ENCODE measurements at regions not wholly inside any gene's neighbourhood (a gene's known extent, or its start where the extent isn't known, plus 50 kb on each side); places are given as distances from the start of the nearest gene placed in this dataset.
A peak's percentile ranks its signal among the peaks of the same experiment; 100 is the strongest.

DNA sequence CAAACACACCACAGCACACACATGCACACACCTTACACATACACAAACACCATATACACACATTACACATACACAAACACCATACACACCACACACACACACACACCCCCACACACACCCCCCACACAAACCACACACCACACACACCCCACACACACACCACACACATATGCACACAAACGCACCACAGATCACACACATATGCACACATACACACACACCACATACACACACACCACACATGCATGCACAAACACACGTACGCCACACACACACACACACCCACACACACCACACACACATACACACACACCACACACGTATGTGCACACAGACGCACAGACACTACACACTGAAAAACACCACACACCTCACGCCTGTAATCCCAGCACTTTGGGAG, 166.0 kb downstream of the AHSP start:
- TF ChIP-seq POLR2A (IDR thresholded peaks at IDR 0.05) (no peak), POLR2AphosphoS5 (IDR thresholded peaks at IDR 0.05) (no peak)
- TF ChIP-seq, protein P1, sequence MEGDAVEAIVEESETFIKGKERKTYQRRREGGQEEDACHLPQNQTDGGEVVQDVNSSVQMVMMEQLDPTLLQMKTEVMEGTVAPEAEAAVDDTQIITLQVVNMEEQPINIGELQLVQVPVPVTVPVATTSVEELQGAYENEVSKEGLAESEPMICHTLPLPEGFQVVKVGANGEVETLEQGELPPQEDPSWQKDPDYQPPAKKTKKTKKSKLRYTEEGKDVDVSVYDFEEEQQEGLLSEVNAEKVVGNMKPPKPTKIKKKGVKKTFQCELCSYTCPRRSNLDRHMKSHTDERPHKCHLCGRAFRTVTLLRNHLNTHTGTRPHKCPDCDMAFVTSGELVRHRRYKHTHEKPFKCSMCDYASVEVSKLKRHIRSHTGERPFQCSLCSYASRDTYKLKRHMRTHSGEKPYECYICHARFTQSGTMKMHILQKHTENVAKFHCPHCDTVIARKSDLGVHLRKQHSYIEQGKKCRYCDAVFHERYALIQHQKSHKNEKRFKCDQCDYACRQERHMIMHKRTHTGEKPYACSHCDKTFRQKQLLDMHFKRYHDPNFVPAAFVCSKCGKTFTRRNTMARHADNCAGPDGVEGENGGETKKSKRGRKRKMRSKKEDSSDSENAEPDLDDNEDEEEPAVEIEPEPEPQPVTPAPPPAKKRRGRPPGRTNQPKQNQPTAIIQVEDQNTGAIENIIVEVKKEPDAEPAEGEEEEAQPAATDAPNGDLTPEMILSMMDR (IDR thresholded peaks at IDR 0.05): no peak
- 92% methylated on average over 6 of the region's 6 CpGs for WGBS
- Histone ChIP-seq H3K4me1 (replicated peaks) (no peaks in the 10 kb centered on the region), H3K9me3 (no peaks in the 10 kb centered on the region), H3K27ac (no peak overlapping the region), H3K4me3 (no peak overlapping the region), H3K36me3 (no peaks in the 10 kb centered on the region), H3K27me3 (replicated peaks; ENCODE audit: insufficient read depth) (no peaks in the 10 kb centered on the region)
- intact Hi-C loops (cut with DNase I): no loop called here
- no peak for DNase-seq (ENCODE audit: low spot score)

DNA sequence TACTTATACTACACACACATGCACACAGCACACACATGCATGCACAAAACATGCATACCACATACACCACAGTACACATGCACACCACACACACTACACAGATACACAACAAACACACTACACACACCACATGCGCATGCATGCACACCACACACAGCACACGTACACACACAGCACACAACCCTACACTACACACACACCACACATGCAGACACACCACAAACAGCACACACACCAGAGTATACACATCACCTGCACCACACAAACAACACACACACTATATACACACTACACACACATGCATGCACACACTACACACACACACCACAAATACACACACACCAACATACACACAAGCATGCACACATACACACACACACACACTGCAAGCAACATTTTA, 166.8 kb downstream of the AHSP start:
- no peak for TF ChIP-seq POLR2A (IDR thresholded peaks at IDR 0.05)
- TF ChIP-seq, protein P1 (IDR thresholded peaks at IDR 0.05): no peak
- no peak for TF ChIP-seq POLR2AphosphoS5 (IDR thresholded peaks at IDR 0.05)
- Histone ChIP-seq H3K27me3 (replicated peaks; ENCODE audit: insufficient read depth) (no peaks in the 10 kb centered on the region), H3K27ac (no peak overlapping the region), H3K4me3 (no peak overlapping the region), H3K36me3 (no peaks in the 10 kb centered on the region), H3K9me3 (no peaks in the 10 kb centered on the region), H3K4me1 (replicated peaks) (no peaks in the 10 kb centered on the region)
- WGBS: 98% methylated on average over 2 of the region's 2 CpGs
- no peak for DNase-seq (ENCODE audit: low spot score)
- intact Hi-C loops (cut with DNase I): no loop called here

- Histone ChIP-seq H3K27ac (no peak overlapping the region), H3K36me3 (no peaks in the 10 kb centered on the region), H3K27me3 (replicated peaks; ENCODE audit: insufficient read depth) (no peaks in the 10 kb centered on the region), H3K4me1 (replicated peaks) (no peaks in the 10 kb centered on the region), H3K9me3 (no peaks in the 10 kb centered on the region), H3K4me3 (no peak overlapping the region)
- no peak for DNase-seq (ENCODE audit: low spot score)
- intact Hi-C loops (cut with DNase I): no loop called here
- WGBS: 49% methylated on average over 4 of the region's 4 CpGs
- TF ChIP-seq, protein P1 (IDR thresholded peaks at IDR 0.05): no peak
- TF ChIP-seq POLR2A (IDR thresholded peaks at IDR 0.05): no peak
- no peak for TF ChIP-seq POLR2AphosphoS5 (IDR thresholded peaks at IDR 0.05)
Measured at GRCh38 chr16:31695667-31696066, 168.0 kb downstream of the AHSP start.

GRCh38 chr16:31696968-31697743, 169.5 kb downstream of the AHSP start:
- Histone ChIP-seq H3K36me3 (no peaks in the 10 kb centered on the region), H3K27ac (no peak overlapping the region), H3K4me3 (no peak overlapping the region), H3K27me3 (replicated peaks; ENCODE audit: insufficient read depth) (no peaks in the 10 kb centered on the region), H3K4me1 (replicated peaks) (no peaks in the 10 kb centered on the region), H3K9me3 (no peaks in the 10 kb centered on the region)
- intact Hi-C loops (cut with DNase I): no loop called here
- WGBS: 33% methylated on average over 8 of the region's 8 CpGs
- DNase-seq (ENCODE audit: low spot score): no peak
- peak; percentile 39 for TF ChIP-seq POLR2AphosphoS5 (IDR thresholded peaks at IDR 0.05)
- TF ChIP-seq POLR2A (IDR thresholded peaks at IDR 0.05): no peak
- TF ChIP-seq, protein P1 (IDR thresholded peaks at IDR 0.05): peak in 3 of 4 experiments; percentile 41 to 63 (median 56)

DNA sequence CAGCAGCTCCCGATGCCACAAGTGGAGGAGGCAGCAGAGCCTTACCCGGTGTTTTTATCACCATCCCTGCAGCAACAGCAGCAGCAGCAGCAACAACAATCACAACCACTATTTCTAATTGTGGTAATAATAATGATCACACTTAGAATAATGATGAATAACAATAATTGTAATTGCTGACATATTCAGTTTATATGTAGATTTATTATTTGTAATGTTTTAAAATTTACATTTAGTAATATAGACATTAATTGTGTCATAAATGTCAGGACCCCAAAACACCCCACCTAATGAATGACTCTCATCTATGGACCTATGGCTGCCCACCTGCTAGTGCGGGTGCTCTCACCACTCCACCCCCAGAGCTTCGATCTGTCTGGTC, 170.0 kb downstream of the AHSP start:
- TF ChIP-seq POLR2A (IDR thresholded peaks at IDR 0.05): no peak
- DNase-seq (ENCODE audit: low spot score): no peak

More for the DNA sequence above, 170.0 kb downstream of the AHSP start:
- Histone ChIP-seq H3K4me1 (replicated peaks) (no peaks in the 10 kb centered on the region), H3K36me3 (no peaks in the 10 kb centered on the region), H3K4me3 (no peak overlapping the region), H3K9me3 (no peaks in the 10 kb centered on the region), H3K27ac (no peak overlapping the region), H3K27me3 (replicated peaks; ENCODE audit: insufficient read depth) (no peaks in the 10 kb centered on the region)
- intact Hi-C loops (cut with DNase I): no loop called here
- 76% methylated on average over 4 of the region's 4 CpGs for WGBS
